GM23338 (cell line): ENCODE measurements at regions not wholly inside any gene's neighbourhood (a gene's known extent, or its start where the extent isn't known, plus 50 kb on each side); places are given as distances from the start of the nearest gene placed in this dataset.

Experiments
- CREB1 ChIP-seq: fragments of 250-450 bp; sonication (Bioruptor Pico); IDR thresholded peaks from 2 replicates; pipeline ENCODE4 v1.5.0; 2020; ENCODE audit warnings: low read depth, mild to moderate bottlenecking, moderate library complexity
- CTCF ChIP-seq, 2 experiments: fragments of 200-600 bp in 1 of 2; sonication (generic) in 1 of 2; conservative IDR thresholded peaks; 2 replicates each; pipeline versions ENCODE4 v1.5.1 to v1.6.1; 2016 to 2017; ENCODE audit warnings: antibody characterized with exemption in 2 of 2, low read depth in 2 of 2, mild to moderate bottlenecking in 2 of 2, moderate library complexity in 1 of 2
- EZH2 ChIP-seq: fragments of 200-600 bp; sonication (generic); IDR thresholded peaks from one replicate; pipeline ENCODE4 v1.8.0; 2017; ENCODE audit warnings: antibody characterized with exemption, mild to moderate bottlenecking, low read depth; ENCODE audit not compliant: unreplicated experiment
- EZH2phosphoT487 ChIP-seq: fragments of 200-600 bp; sonication (generic); IDR thresholded peaks from one replicate; pipeline ENCODE4 v1.8.1; 2018; ENCODE audit warnings: antibody characterized with exemption; ENCODE audit not compliant: unreplicated experiment
- JUNB ChIP-seq: IDR thresholded peaks from one replicate; pipeline ENCODE4 v1.6.1; 2016; ENCODE audit warnings: antibody characterized with exemption; ENCODE audit not compliant: unreplicated experiment
- NANOG ChIP-seq: IDR thresholded peaks from 2 replicates; pipeline ENCODE4 v1.6.1; 2016; ENCODE audit warnings: antibody characterized with exemption, borderline replicate concordance
- POLR2AphosphoS5 ChIP-seq: IDR thresholded peaks from 2 replicates; pipeline ENCODE4 v1.6.1; 2016; ENCODE audit warnings: antibody characterized with exemption, low read depth
- REST ChIP-seq: IDR thresholded peaks from one replicate; pipeline ENCODE4 v1.6.1; 2018; ENCODE audit warnings: antibody characterized with exemption; ENCODE audit not compliant: unreplicated experiment
- STAT1 ChIP-seq: IDR thresholded peaks from one replicate; pipeline ENCODE4 v1.6.1; 2016; ENCODE audit warnings: antibody characterized with exemption; ENCODE audit not compliant: unreplicated experiment
- ZNF114 ChIP-seq: fragments of 250-450 bp; sonication (Bioruptor Pico); IDR thresholded peaks from 2 replicates; pipeline ENCODE4 v1.5.0; 2020; ENCODE audit warnings: mild to moderate bottlenecking, moderate library complexity
- ZNF331 ChIP-seq: fragments of 250-450 bp; sonication (Bioruptor Pico); IDR thresholded peaks from 2 replicates; pipeline ENCODE4 v1.5.0; 2020; ENCODE audit warnings: low read depth, mild to moderate bottlenecking, moderate library complexity

- TF ChIP-seq CTCF (conservative IDR thresholded peaks at IDR 0.05; ENCODE audit: low read depth in 2 of 2) (no peak), EZH2 (no peak), EZH2phosphoT487 (no peak), POLR2AphosphoS5 (no peak), REST (no peak), STAT1 (no peak), CREB1 (no peak), ZNF331 (CRISPR knock-in tag) (no peak), JUNB (no peak), ZNF114 (no peak), NANOG (no peak)
These were observed 260.9 kb downstream of the SRGAP2C start for GRCh38 chr1:121445679-121446078.
